Osteocyte (in vitro differentiated cells): ENCODE measurements at regions not wholly inside any gene's neighbourhood (a gene's known extent, or its start where the extent isn't known, plus 50 kb on each side); places are given as distances from the start of the nearest gene placed in this dataset.

Experiments
- DNase-seq: peaks from one replicate; pipeline ENCODE4 v3.0.0; 2021; ENCODE audit warnings: mixed read lengths; ENCODE audit not compliant: unreplicated experiment; ENCODE audit errors: extremely low spot score
- H3K27ac Mint-ChIP-seq: one replicate; pipeline ENCODE4 v1.8.0; 2021; ENCODE audit warnings: mild to moderate bottlenecking, mixed read lengths; ENCODE audit not compliant: unreplicated experiment
- H3K27me3 Mint-ChIP-seq: one replicate; pipeline ENCODE4 v1.8.0; 2021; ENCODE audit warnings: mixed read lengths; ENCODE audit not compliant: unreplicated experiment
- H3K36me3 Mint-ChIP-seq: one replicate; pipeline ENCODE4 v1.8.0; 2021; ENCODE audit warnings: mixed read lengths; ENCODE audit not compliant: unreplicated experiment
- H3K4me1 Mint-ChIP-seq: one replicate; pipeline ENCODE4 v1.8.0; 2021; ENCODE audit warnings: mixed read lengths; ENCODE audit not compliant: unreplicated experiment
- H3K4me3 Mint-ChIP-seq: one replicate; pipeline ENCODE4 v1.8.0; 2021; ENCODE audit warnings: mild to moderate bottlenecking, moderate library complexity, mixed read lengths; ENCODE audit not compliant: unreplicated experiment
- H3K9me3 Mint-ChIP-seq: one replicate; pipeline ENCODE4 v1.8.0; 2021; ENCODE audit warnings: mixed read lengths; ENCODE audit not compliant: unreplicated experiment
- CTCF ChIP-seq: fragments of 200-600 bp; sonication (generic); IDR thresholded peaks from 2 replicates; pipeline ENCODE4 v1.5.0; 2021; ENCODE audit warnings: antibody characterized with exemption, mild to moderate bottlenecking, moderate library complexity

GRCh38 chr1:187264995-187265602, 436.4 kb downstream of the PLA2G4A start:
- no peak overlapping the region for H3K27ac Mint-ChIP-seq
- H3K36me3 Mint-ChIP-seq, result no peaks in the 10 kb centered on the region
- TF ChIP-seq CTCF, result peak; percentile 84
- no peak overlapping the region for H3K4me3 Mint-ChIP-seq
- no peaks in the 10 kb centered on the region for H3K9me3 Mint-ChIP-seq
- H3K4me1 Mint-ChIP-seq, result no peaks in the 10 kb centered on the region
- DNase-seq, result no peak
- peaks cover 4% of the 10 kb centered on the region for H3K27me3 Mint-ChIP-seq

GRCh38 chr1:187266051-187266450, 437.3 kb downstream of the PLA2G4A start:
- no peaks in the 10 kb centered on the region for H3K9me3 Mint-ChIP-seq
- TF ChIP-seq CTCF, result no peak
- no peaks in the 10 kb centered on the region for H3K4me1 Mint-ChIP-seq
- no peaks in the 10 kb centered on the region for H3K36me3 Mint-ChIP-seq
- no peak for DNase-seq
- H3K27ac Mint-ChIP-seq, result no peak overlapping the region
- H3K27me3 Mint-ChIP-seq, result peaks cover 4% of the 10 kb centered on the region
- H3K4me3 Mint-ChIP-seq, result no peak overlapping the region

GRCh38 chr1:187267827-187268226, 439.1 kb downstream of the PLA2G4A start:
- peaks cover 4% of the 10 kb centered on the region for H3K27me3 Mint-ChIP-seq
- H3K4me3 Mint-ChIP-seq, result no peak overlapping the region
- no peaks in the 10 kb centered on the region for H3K4me1 Mint-ChIP-seq
- H3K27ac Mint-ChIP-seq, result no peak overlapping the region
- DNase-seq, result no peak
- no peaks in the 10 kb centered on the region for H3K9me3 Mint-ChIP-seq
- TF ChIP-seq CTCF, result no peak
- no peaks in the 10 kb centered on the region for H3K36me3 Mint-ChIP-seq

- no peaks in the 10 kb centered on the region for H3K9me3 Mint-ChIP-seq
- DNase-seq, result no peak
- no peaks in the 10 kb centered on the region for H3K4me1 Mint-ChIP-seq
- H3K27me3 Mint-ChIP-seq, result peaks cover 4% of the 10 kb centered on the region
- no peak overlapping the region for H3K27ac Mint-ChIP-seq
- no peak overlapping the region for H3K4me3 Mint-ChIP-seq
- no peaks in the 10 kb centered on the region for H3K36me3 Mint-ChIP-seq
- no peak for TF ChIP-seq CTCF
These were observed 441.5 kb downstream of the PLA2G4A start for GRCh38 chr1:187270256-187270655.

GRCh38 chr1:187275346-187275745, 446.6 kb downstream of the PLA2G4A start:
- Mint-ChIP-seq H3K4me1 (no peaks in the 10 kb centered on the region), H3K4me3 (no peak overlapping the region), H3K9me3 (no peaks in the 10 kb centered on the region), H3K27ac (no peak overlapping the region), H3K36me3 (no peaks in the 10 kb centered on the region), H3K27me3 (no peaks in the 10 kb centered on the region)
- no peak for DNase-seq
- no peak for TF ChIP-seq CTCF
